ENCODE measurements at regions not wholly inside any gene's neighbourhood (a gene's known extent, or its start where the extent isn't known, plus 50 kb on each side); places are given as distances from the start of the nearest gene placed in this dataset.

- DNase-seq (ENCODE audit: low read depth, low spot score) = no peak
These were observed 897.5 kb downstream of the PCDH7 start for GRCh38 chr4:31617667-31618066.

- no peak for DNase-seq (ENCODE audit: low read depth, low spot score)
These were observed 900.3 kb downstream of the PCDH7 start for GRCh38 chr4:31620476-31620875.

DNA sequence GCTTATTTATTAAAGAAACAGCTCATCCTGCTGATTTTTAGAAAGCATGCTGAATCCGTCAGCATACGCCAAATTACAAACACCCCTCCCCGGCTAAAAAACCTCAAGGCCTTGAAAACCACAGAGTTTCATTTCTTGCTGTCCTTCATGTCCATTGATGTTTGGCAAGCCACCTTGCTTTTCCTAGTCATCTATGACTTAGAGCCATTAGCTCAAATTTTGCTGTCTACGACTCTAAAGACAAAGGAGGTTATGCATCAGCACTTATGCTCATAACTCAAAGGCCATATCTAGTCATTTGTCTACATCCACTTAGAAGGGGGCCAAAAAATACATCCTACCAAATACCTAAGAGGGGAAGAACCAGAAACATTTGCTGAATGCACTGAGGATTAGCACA lies 925.1 kb downstream of the PCDH7 start:
- no peak for DNase-seq (ENCODE audit: low read depth, low spot score)

DNA sequence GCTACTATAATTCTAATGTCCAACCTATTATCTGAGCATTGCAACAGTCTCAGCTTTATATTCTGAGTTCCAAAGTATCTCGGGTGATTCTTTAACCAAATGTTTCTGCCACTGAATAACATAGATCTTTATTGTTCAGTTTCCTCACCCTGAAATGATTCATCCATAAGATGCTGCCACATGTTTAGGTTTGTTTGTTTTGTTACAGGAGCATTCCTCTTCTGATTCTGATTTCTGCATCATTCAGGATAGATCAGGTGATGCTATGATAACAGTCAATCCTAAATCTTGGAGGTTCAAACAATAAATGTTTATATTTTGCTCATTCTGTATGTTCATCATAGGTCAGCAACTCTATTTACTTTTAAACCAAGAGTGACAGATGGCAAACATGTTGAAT lies 927.6 kb downstream of the PCDH7 start:
- no peak for DNase-seq (ENCODE audit: low read depth, low spot score)

- DNase-seq (ENCODE audit: low read depth, low spot score) = no peak
These were observed 929.7 kb downstream of the PCDH7 start for GRCh38 chr4:31649878-31650277.

DNA sequence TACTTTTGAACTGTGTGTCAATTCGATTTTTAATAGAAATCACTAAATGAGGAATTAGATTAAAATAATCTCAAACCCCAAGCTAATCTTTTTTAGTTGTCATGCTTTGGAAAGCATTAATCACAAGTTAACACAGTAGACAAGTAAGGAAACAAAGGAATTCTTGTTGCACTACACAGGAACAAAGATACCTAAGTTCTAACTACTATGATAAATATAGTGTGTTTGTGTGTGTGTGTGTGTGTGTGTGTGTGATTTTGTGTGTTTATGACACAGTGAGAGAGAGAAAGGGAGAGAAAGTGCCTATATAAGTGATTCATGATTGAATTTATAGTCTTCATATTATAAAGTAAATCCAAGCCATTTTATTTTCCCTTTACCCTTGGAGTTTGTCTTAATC lies 931.4 kb downstream of the PCDH7 start:
- no peak for DNase-seq (ENCODE audit: low read depth, low spot score)

DNA sequence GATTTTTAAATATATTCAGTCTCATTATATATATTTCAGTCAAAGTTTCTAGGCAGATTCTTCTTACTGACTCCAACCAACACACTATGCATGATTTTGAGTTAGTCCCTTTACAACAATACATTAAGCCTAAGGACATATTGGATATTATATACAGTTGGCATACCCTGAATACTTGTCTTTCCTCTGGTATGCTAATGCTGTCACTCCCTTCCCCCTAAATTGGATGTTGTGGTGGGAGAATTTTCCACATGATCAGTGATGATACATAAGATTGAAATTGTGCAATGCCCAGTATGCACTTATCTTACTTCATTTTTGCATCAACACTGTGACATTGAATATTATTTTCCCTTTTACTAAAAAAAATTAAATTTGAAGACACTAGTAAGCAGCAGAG lies 935.2 kb downstream of the PCDH7 start:
- no peak for DNase-seq (ENCODE audit: low read depth, low spot score)

- DNase-seq (ENCODE audit: low read depth, low spot score) = no peak
These were observed 937.8 kb downstream of the PCDH7 start for GRCh38 chr4:31657859-31658570.

DNA sequence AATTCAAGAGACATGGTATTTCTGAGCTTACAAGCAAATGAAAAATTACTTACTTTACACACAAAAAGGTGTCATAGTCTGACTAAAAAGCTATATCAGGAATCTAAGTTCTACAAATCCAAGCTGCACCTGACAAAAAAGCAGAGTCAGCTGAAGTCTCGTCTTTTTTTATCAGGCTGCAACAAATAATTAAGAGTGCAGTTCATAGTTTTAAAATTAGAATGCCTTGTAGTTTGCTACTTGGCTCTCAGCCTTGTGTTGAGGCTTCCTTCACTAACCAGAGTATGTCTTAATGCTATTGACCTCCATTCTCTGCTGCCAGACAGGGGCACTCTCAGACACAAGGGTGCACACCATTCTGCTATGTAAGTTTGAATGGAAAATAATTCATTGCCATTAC lies 940.7 kb downstream of the PCDH7 start:
- DNase-seq (ENCODE audit: low read depth, low spot score) = no peak

GRCh38 chr4:31662951-31663350 lies 942.8 kb downstream of the PCDH7 start:
- no peak for DNase-seq (ENCODE audit: low read depth, low spot score)

GRCh38 chr4:31667686-31668085 lies 947.5 kb downstream of the PCDH7 start:
- DNase-seq (ENCODE audit: low read depth, low spot score) = no peak

GRCh38 chr4:31674313-31674947 lies 954.3 kb downstream of the PCDH7 start:
- DNase-seq (ENCODE audit: low read depth, low spot score) = no peak

DNA sequence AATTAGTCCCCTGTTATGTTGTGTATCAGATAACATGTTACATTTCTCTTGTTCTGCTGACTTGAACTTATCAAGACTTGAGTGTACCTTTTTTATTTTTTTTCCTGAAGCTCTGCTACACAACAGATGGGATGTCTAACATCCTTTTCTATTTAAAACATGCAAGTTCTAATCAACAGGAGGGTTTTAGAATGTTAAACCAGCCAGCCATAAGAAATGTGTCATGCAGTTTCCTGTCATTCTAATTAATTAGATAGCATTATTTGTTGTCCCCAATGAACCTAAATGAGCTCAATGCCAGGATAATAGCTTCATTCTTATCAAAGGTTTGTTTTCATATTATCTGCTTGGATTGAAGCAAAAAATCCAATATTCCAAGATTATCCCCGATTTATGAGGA lies 958.2 kb downstream of the PCDH7 start:
- no peak for DNase-seq (ENCODE audit: low read depth, low spot score)

GRCh38 chr4:31682796-31683195 lies 962.6 kb downstream of the PCDH7 start:
- no peak for DNase-seq (ENCODE audit: low read depth, low spot score)

- DNase-seq (ENCODE audit: low read depth, low spot score) = no peak
These were observed 967.7 kb downstream of the PCDH7 start for GRCh38 chr4:31687717-31688342.

DNA sequence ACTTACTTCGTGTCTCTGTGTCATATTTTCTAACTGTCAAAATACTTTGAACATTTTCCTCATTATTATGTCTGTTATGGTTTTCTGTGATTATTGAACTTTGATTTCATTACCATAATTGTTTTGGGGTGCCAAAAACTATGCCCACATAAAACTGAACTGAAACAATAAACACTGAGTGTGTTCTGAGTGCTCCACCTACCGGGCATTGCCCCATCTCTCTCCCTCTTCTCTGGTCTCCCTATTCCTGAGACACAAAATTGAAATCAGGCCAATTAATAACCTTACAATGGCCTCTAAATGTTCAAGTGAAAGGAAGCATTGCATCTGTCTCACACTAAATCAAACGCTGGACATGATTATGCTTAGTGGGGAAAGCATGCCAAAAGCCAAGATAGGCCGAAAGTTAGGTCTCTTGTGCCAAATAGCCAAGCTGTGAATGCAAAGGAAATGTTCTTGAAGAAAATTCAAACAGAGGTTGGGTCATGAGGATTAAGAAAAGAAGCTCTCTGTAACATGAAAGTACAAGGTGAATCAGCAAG lies 972.3 kb downstream of the PCDH7 start:
- DNase-seq (ENCODE audit: low read depth, low spot score) = no peak

DNA sequence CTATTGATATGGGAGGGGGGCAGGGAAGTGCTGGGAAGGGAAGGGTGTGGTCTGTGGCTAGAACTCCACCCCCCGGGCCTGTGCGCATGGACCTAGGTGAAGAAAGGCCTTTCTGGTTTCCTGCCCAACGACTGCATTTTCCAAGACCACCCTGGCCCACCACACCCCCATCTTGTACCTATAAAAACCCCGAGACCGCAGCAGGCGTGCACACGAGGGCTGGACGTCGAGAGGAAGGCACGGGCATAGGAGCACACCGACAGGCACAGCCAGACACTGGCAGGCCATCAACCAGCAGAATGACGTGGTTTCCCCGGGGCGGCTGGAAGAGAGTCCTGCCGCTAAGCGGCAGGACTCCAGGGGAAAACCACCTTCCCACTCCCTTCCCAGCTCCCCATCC lies 981.1 kb downstream of the PCDH7 start:
- DNase-seq (ENCODE audit: low read depth, low spot score) = no peak

GRCh38 chr4:31702326-31702725 lies 982.2 kb downstream of the PCDH7 start:
- DNase-seq (ENCODE audit: low read depth, low spot score) = no peak

DNA sequence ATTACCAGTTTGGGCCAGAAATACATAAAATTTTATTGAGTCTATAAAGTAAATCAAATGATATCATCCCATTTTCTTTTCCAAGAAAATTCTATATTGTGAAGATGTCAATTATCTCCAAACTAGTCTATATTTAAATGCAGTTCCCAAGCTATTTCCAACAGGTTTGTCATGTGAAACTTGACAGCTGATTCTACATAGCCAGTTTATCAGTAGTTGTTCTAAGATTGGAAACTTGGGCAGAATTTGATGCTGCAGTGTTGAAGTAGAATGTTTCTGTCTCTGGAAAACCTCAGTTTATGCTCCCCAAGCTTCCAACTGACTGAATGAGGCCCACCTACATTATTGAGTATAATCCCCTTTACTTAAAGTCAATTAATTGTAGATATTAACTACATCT lies 994.1 kb downstream of the PCDH7 start:
- no peak for DNase-seq (ENCODE audit: low read depth, low spot score)

GRCh38 chr4:31715302-31715701 lies 995.1 kb downstream of the PCDH7 start:
- no peak for DNase-seq (ENCODE audit: low read depth, low spot score)

DNA sequence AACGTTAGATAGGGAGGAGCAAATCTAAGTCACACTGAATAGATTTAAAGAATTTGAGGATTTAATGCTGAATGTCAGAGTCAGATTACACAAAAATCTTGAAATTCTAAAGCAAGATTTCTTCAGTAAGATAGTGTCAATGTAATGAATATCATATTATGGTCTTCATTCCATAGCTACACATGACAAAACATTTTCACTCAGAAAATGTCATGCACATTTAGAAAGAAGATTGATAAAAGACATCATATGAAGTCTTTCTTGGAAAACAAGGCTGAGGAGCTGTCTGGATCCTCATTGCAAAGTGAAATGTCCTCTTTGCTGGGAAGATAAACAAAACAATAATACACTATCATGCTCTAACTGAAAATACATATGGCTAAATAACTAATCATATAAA lies 1006.9 kb downstream of the PCDH7 start:
- DNase-seq (ENCODE audit: low read depth, low spot score) = no peak

GRCh38 chr4:31735004-31735403 lies 1014.8 kb downstream of the PCDH7 start:
- DNase-seq (ENCODE audit: low read depth, low spot score) = no peak

- DNase-seq (ENCODE audit: low read depth, low spot score) = no peak
These were observed 1017.2 kb downstream of the PCDH7 start for GRCh38 chr4:31737419-31737818.
